Right renal pelvis (tissue), 4 donors: ENCODE measurements at regions not wholly inside any gene's neighbourhood (a gene's known extent, or its start where the extent isn't known, plus 50 kb on each side); places are given as distances from the start of the nearest gene placed in this dataset.
A peak's percentile ranks its signal among the peaks of the same experiment; 100 is the strongest.
"Not testable (repeated sequence)": the region's sequence is repeated elsewhere in the genome, so short reads cannot be mapped to it uniquely, and the experiment has no call there.

Source experiments
- DNase-seq, 4 donors: peaks; one replicate each; pipeline ENCODE4 v3.0.0-alpha.2; 2013; ENCODE audit warnings: low read depth in 4 of 4, low spot score in 3 of 4, missing footprints in 1 of 4

GRCh38 chr4:184906480-184907097 is 80.8 kb upstream of the ACSL1 start:
- DNase-seq = no peak

GRCh38 chr4:184907216-184907615 is 81.4 kb upstream of the ACSL1 start:
- no peak for DNase-seq

GRCh38 chr4:184907810-184908209 is 82.0 kb upstream of the ACSL1 start:
- DNase-seq = no peak

GRCh38 chr4:184911310-184911709 is 85.5 kb upstream of the ACSL1 start:
- no peak for DNase-seq

GRCh38 chr4:184913356-184914143 is 87.8 kb upstream of the ACSL1 start:
- DNase-seq = no peak

- DNase-seq = not testable (repeated sequence)
Observed at GRCh38 chr4:184918799-184919198, 93.0 kb upstream of the ACSL1 start.

- DNase-seq = no peak
Observed at GRCh38 chr4:184921456-184921855, 95.7 kb upstream of the ACSL1 start.

GRCh38 chr4:184922301-184922700 is 96.0 kb upstream of the HELT start:
- no peak for DNase-seq

- DNase-seq = no peak
Observed at GRCh38 chr4:184924516-184924915, 93.8 kb upstream of the HELT start.

GRCh38 chr4:184929476-184929875 is 88.8 kb upstream of the HELT start:
- no peak for DNase-seq

- no peak for DNase-seq
Observed at GRCh38 chr4:184930026-184930425, 88.3 kb upstream of the HELT start.

- no peak for DNase-seq
Observed at GRCh38 chr4:184932343-184932742, 85.9 kb upstream of the HELT start.

GRCh38 chr4:184933311-184933710 is 85.0 kb upstream of the HELT start:
- no peak for DNase-seq

GRCh38 chr4:184934184-184934583 is 84.1 kb upstream of the HELT start:
- DNase-seq = no peak

- DNase-seq = no peak
Observed at GRCh38 chr4:184934961-184935360, 83.3 kb upstream of the HELT start.

- DNase-seq = no peak
Observed at GRCh38 chr4:184936071-184936470, 82.2 kb upstream of the HELT start.

GRCh38 chr4:184937030-184937710 is 81.1 kb upstream of the HELT start:
- peak in 2 of 4 donors; percentile 13 to 15 for DNase-seq

GRCh38 chr4:184937745-184938144 is 80.5 kb upstream of the HELT start:
- DNase-seq = no peak

- DNase-seq = no peak
Observed at GRCh38 chr4:184938871-184939270, 79.4 kb upstream of the HELT start.

GRCh38 chr4:184939978-184940377 is 78.3 kb upstream of the HELT start:
- DNase-seq = no peak

GRCh38 chr4:184940500-184940899 is 77.8 kb upstream of the HELT start:
- no peak for DNase-seq
